DMS114 treated with DMSO at 0.1 percent for 48 hours (cell line): ENCODE measurements at regions not wholly inside any gene's neighbourhood (a gene's known extent, or its start where the extent isn't known, plus 50 kb on each side); places are given as distances from the start of the nearest gene placed in this dataset.
"Not testable (repeated sequence)": the region's sequence is repeated elsewhere in the genome, so short reads cannot be mapped to it uniquely, and the experiment has no call there.

Source experiments
- DNase-seq: peaks from one replicate; lab custom pipeline; 2025; ENCODE audit not compliant: unreplicated experiment; lab: John Stamatoyannopoulos, UW

- no peak for DNase-seq
These were observed 83.8 kb upstream of the PPM1B start for GRCh38 chr2:44084850-44085249.

- no peak for DNase-seq
These were observed 82.0 kb upstream of the PPM1B start for GRCh38 chr2:44086629-44087028.

- DNase-seq = peak; percentile 56
These were observed 81.5 kb upstream of the PPM1B start for GRCh38 chr2:44087036-44087713.

- no peak for DNase-seq
These were observed 81.0 kb upstream of the PPM1B start for GRCh38 chr2:44087714-44088092.

GRCh38 chr2:44092519-44092918, 76.2 kb upstream of the PPM1B start:
- DNase-seq = not testable (repeated sequence)

- DNase-seq = no peak
These were observed 74.7 kb upstream of the PPM1B start for GRCh38 chr2:44093970-44094369.

GRCh38 chr2:44097322-44097907, 71.3 kb upstream of the PPM1B start:
- DNase-seq = no peak

GRCh38 chr2:44098050-44098449, 70.6 kb upstream of the PPM1B start:
- DNase-seq = no peak

GRCh38 chr2:44098891-44099290, 69.8 kb upstream of the PPM1B start:
- DNase-seq = no peak

- DNase-seq = no peak
These were observed 68.3 kb upstream of the PPM1B start for GRCh38 chr2:44100351-44100750.

GRCh38 chr2:44101246-44101645, 67.4 kb upstream of the PPM1B start:
- DNase-seq = no peak

GRCh38 chr2:44102790-44103562, 65.7 kb upstream of the PPM1B start:
- no peak for DNase-seq

GRCh38 chr2:44103639-44104038, 65.0 kb upstream of the PPM1B start:
- no peak for DNase-seq

GRCh38 chr2:44104855-44105271, 63.8 kb upstream of the PPM1B start:
- no peak for DNase-seq

- DNase-seq = not testable (repeated sequence)
These were observed 62.2 kb upstream of the PPM1B start for GRCh38 chr2:44106509-44106908.

GRCh38 chr2:44107086-44107740, 61.5 kb upstream of the PPM1B start:
- no peak for DNase-seq

GRCh38 chr2:44107974-44108373, 60.7 kb upstream of the PPM1B start:
- no peak for DNase-seq

GRCh38 chr2:44109166-44109565, 59.5 kb upstream of the PPM1B start:
- no peak for DNase-seq

GRCh38 chr2:44110444-44110843, 58.2 kb upstream of the PPM1B start:
- no peak for DNase-seq

- DNase-seq = no peak
These were observed 56.6 kb upstream of the PPM1B start for GRCh38 chr2:44112096-44112495.

GRCh38 chr2:44116319-44116718, 52.4 kb upstream of the PPM1B start:
- no peak for DNase-seq

GRCh38 chr2:44118257-44118656, 50.4 kb upstream of the PPM1B start:
- DNase-seq = no peak
